Liver (tissue), 8 donors: ENCODE measurements at regions not wholly inside any gene's neighbourhood (a gene's known extent, or its start where the extent isn't known, plus 50 kb on each side); places are given as distances from the start of the nearest gene placed in this dataset.

ENCODE experiments used
- DNase-seq: peaks from one replicate; pipeline ENCODE4 v3.0.0-alpha.2; 2017; ENCODE audit warnings: low spot score
- H3K27ac ChIP-seq, 2 donors: one replicate each; pipeline ENCODE4 v1.7.0; 2013; ENCODE audit warnings: inconsistent platforms in 2 of 2, low read length in 2 of 2, control low read depth in 1 of 2, low read depth in 1 of 2, mild to moderate bottlenecking in 1 of 2
- H3K27me3 ChIP-seq, 4 donors: one replicate each; pipeline versions ENCODE4 v1.6.1 to v1.7.0; 2013; ENCODE audit warnings: low read length in 3 of 4, inconsistent platforms in 1 of 4, mild to moderate bottlenecking in 1 of 4, moderate library complexity in 1 of 4; ENCODE audit not compliant: control insufficient read depth in 4 of 4, insufficient read depth in 4 of 4
- H3K36me3 ChIP-seq, 4 donors: one replicate each; pipeline versions ENCODE4 v1.6.1 to v1.7.0; 2013; ENCODE audit warnings: low read length in 3 of 4, mild to moderate bottlenecking in 3 of 4, low read depth in 1 of 4, moderate library complexity in 1 of 4; ENCODE audit not compliant: control insufficient read depth in 4 of 4, insufficient read depth in 3 of 4
- H3K4me1 ChIP-seq, 4 donors: one replicate each; pipeline versions ENCODE4 v1.6.1 to v1.7.0; 2013; ENCODE audit warnings: low read length in 3 of 4, mild to moderate bottlenecking in 3 of 4, moderate library complexity in 1 of 4; ENCODE audit not compliant: control insufficient read depth in 4 of 4, insufficient read depth in 4 of 4
- H3K4me3 ChIP-seq, 3 donors: one replicate each; pipeline versions ENCODE4 v1.6.1 to v1.7.0; 2013; ENCODE audit warnings: low read length in 3 of 3, control low read depth in 1 of 3, low read depth in 1 of 3, mild to moderate bottlenecking in 1 of 3
- H3K9ac ChIP-seq, 2 donors: one replicate each; pipeline ENCODE4 v1.7.0; 2013; ENCODE audit warnings: low read length in 2 of 2, mild to moderate bottlenecking in 2 of 2, moderate library complexity in 2 of 2, control low read depth in 1 of 2, low read depth in 1 of 2
- H3K9me3 ChIP-seq, 4 donors: one replicate each; pipeline versions ENCODE4 v1.6.1 to v1.7.0; 2013; ENCODE audit warnings: low read length in 3 of 4; ENCODE audit not compliant: control insufficient read depth in 4 of 4
- EGR1 ChIP-seq, 2 donors: IDR thresholded peaks; 2 replicates each; pipeline ENCODE4 v1.6.1; 2016 to 2018; ENCODE audit warnings: antibody characterized with exemption in 2 of 2, low read depth in 2 of 2
- FOXA1 ChIP-seq: IDR thresholded peaks from 2 replicates; pipeline ENCODE4 v1.6.1; 2016; ENCODE audit warnings: antibody characterized with exemption
- FOXA2 ChIP-seq: IDR thresholded peaks from 2 replicates; pipeline ENCODE4 v1.6.1; 2016; ENCODE audit warnings: antibody characterized with exemption
- GABPA ChIP-seq, 2 donors: IDR thresholded peaks in 1 of 2; conservative IDR thresholded peaks in 1 of 2; 2 replicates each; pipeline ENCODE4 v1.6.1; 2016; ENCODE audit warnings: antibody characterized with exemption in 2 of 2, mild to moderate bottlenecking in 1 of 2, moderate library complexity in 1 of 2
- HNF4A ChIP-seq, 2 donors: conservative IDR thresholded peaks; 2 replicates each; pipeline ENCODE4 v1.6.1; 2016; ENCODE audit warnings: antibody characterized with exemption in 2 of 2, mild to moderate bottlenecking in 2 of 2
- HNF4G ChIP-seq: IDR thresholded peaks from 2 replicates; pipeline ENCODE4 v1.6.1; 2016; ENCODE audit warnings: antibody characterized with exemption
- JUND ChIP-seq, 2 donors: IDR thresholded peaks; 2 replicates each; pipeline ENCODE4 v1.6.1; 2016; ENCODE audit warnings: antibody characterized with exemption in 2 of 2
- MAX ChIP-seq: IDR thresholded peaks from 2 replicates; pipeline ENCODE4 v1.6.1; 2016; ENCODE audit warnings: antibody characterized with exemption
- NR2F2 ChIP-seq: IDR thresholded peaks from 2 replicates; pipeline ENCODE4 v1.6.1; 2016; ENCODE audit warnings: antibody characterized with exemption
- RAD21 ChIP-seq, 2 donors: IDR thresholded peaks; 2 replicates each; pipeline ENCODE4 v1.6.1; 2016; ENCODE audit warnings: antibody characterized with exemption in 2 of 2, mild to moderate bottlenecking in 2 of 2
- RXRA ChIP-seq, 2 donors: IDR thresholded peaks; 2 replicates each; pipeline ENCODE4 v1.6.1; 2017 to 2018; ENCODE audit warnings: antibody characterized with exemption in 2 of 2, mild to moderate bottlenecking in 1 of 2
- SP1 ChIP-seq: IDR thresholded peaks from 2 replicates; pipeline ENCODE4 v1.6.1; 2018; ENCODE audit warnings: antibody characterized with exemption, mild to moderate bottlenecking
- TAF1 ChIP-seq: conservative IDR thresholded peaks from 2 replicates; pipeline ENCODE4 v1.6.1; 2016; ENCODE audit warnings: antibody characterized with exemption, mild to moderate bottlenecking
- YY1 ChIP-seq: IDR thresholded peaks from 2 replicates; pipeline ENCODE4 v1.6.1; 2016; ENCODE audit warnings: antibody characterized with exemption, mild to moderate bottlenecking
- ZBTB33 ChIP-seq: IDR thresholded peaks from 2 replicates; pipeline ENCODE4 v1.6.1; 2016; ENCODE audit warnings: antibody characterized with exemption
- WGBS: extraction: QIAGEN DNeasy Blood & Tissue Kit; methylation state at CpG from one replicate; pipeline ENCODE4 v1.1.7; 2013; 5-methylcytosine and 5-hydroxymethylcytosine counted together
- TF ChIP-seq, protein P1 (sequence below): IDR thresholded peaks from 2 replicates; pipeline ENCODE4 v1.6.1; 2016; ENCODE audit warnings: antibody characterized with exemption, mild to moderate bottlenecking
- TF ChIP-seq, protein P2 (sequence below): fragments of 150-350 bp; IDR thresholded peaks from 2 replicates; pipeline ENCODE4 v1.5.1; 2017; ENCODE audit warnings: improper control_type of control experiment, low read depth, low read length; ENCODE audit not compliant: missing input control
- TF ChIP-seq, protein P3 (sequence below): IDR thresholded peaks from 2 replicates; pipeline ENCODE4 v1.6.1; 2016; ENCODE audit warnings: antibody characterized with exemption
- donor health status: healthy.
- donor health status: healthy.
- donor health status: healthy.
- donor health status: healthy.
- donor health status: healthy.

DNA sequence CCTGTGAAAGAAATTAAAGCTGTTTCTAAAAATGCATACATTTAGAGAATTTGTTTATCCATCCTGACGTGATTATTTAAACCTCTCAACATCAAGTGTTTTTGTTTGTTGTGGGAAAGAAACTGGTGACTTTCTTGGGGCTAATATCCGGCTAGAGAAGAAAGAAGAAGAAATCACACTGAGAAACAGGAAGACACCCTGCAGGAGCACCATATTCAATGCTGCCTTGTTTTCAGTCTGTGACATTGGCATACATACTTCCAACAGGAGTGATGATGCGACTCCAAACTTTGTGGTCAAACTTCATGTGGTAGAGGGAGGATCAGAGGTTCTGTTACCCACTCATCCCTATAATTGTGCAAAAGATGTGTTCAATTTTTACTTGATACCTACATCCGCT lies 997.6 kb upstream of the CITED2 start:
- TF ChIP-seq MAX (no peak), EGR1 (IDR thresholded peaks at IDR 0.05; ENCODE audit: low read depth in 2 of 2) (no peak), FOXA2 (no peak), HNF4A (conservative IDR thresholded peaks at IDR 0.05) (no peak), JUND (IDR thresholded peaks at IDR 0.05) (no peak), ZBTB33 (no peak), RAD21 (IDR thresholded peaks at IDR 0.05) (no peak), TAF1 (no peak), RXRA (IDR thresholded peaks at IDR 0.05) (no peak), SP1 (no peak), NR2F2 (no peak), FOXA1 (no peak), HNF4G (no peak), GABPA (IDR thresholded peaks at IDR 0.05 in 1 of 2, conservative IDR thresholded peaks at IDR 0.05 in 1 of 2) (no peak), YY1 (no peak)
- TF ChIP-seq, protein P1, sequence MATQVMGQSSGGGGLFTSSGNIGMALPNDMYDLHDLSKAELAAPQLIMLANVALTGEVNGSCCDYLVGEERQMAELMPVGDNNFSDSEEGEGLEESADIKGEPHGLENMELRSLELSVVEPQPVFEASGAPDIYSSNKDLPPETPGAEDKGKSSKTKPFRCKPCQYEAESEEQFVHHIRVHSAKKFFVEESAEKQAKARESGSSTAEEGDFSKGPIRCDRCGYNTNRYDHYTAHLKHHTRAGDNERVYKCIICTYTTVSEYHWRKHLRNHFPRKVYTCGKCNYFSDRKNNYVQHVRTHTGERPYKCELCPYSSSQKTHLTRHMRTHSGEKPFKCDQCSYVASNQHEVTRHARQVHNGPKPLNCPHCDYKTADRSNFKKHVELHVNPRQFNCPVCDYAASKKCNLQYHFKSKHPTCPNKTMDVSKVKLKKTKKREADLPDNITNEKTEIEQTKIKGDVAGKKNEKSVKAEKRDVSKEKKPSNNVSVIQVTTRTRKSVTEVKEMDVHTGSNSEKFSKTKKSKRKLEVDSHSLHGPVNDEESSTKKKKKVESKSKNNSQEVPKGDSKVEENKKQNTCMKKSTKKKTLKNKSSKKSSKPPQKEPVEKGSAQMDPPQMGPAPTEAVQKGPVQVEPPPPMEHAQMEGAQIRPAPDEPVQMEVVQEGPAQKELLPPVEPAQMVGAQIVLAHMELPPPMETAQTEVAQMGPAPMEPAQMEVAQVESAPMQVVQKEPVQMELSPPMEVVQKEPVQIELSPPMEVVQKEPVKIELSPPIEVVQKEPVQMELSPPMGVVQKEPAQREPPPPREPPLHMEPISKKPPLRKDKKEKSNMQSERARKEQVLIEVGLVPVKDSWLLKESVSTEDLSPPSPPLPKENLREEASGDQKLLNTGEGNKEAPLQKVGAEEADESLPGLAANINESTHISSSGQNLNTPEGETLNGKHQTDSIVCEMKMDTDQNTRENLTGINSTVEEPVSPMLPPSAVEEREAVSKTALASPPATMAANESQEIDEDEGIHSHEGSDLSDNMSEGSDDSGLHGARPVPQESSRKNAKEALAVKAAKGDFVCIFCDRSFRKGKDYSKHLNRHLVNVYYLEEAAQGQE, result no peak
- TF ChIP-seq, protein P2, sequence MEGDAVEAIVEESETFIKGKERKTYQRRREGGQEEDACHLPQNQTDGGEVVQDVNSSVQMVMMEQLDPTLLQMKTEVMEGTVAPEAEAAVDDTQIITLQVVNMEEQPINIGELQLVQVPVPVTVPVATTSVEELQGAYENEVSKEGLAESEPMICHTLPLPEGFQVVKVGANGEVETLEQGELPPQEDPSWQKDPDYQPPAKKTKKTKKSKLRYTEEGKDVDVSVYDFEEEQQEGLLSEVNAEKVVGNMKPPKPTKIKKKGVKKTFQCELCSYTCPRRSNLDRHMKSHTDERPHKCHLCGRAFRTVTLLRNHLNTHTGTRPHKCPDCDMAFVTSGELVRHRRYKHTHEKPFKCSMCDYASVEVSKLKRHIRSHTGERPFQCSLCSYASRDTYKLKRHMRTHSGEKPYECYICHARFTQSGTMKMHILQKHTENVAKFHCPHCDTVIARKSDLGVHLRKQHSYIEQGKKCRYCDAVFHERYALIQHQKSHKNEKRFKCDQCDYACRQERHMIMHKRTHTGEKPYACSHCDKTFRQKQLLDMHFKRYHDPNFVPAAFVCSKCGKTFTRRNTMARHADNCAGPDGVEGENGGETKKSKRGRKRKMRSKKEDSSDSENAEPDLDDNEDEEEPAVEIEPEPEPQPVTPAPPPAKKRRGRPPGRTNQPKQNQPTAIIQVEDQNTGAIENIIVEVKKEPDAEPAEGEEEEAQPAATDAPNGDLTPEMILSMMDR, result no peak
- TF ChIP-seq, protein P3, sequence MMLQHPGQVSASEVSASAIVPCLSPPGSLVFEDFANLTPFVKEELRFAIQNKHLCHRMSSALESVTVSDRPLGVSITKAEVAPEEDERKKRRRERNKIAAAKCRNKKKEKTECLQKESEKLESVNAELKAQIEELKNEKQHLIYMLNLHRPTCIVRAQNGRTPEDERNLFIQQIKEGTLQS, result no peak
- Histone ChIP-seq H3K9ac (no peak overlapping the region), H3K4me3 (no peak overlapping the region), H3K9me3 (no peaks in the 10 kb centered on the region), H3K27me3 (no peaks in the 10 kb centered on the region), H3K36me3 (no peaks in the 10 kb centered on the region), H3K27ac (no peak overlapping the region), H3K4me1 (no peaks in the 10 kb centered on the region)
- no peak for DNase-seq
- WGBS, result 89% methylated on average over 4 of the region's 4 CpGs
